ENCODE measurements at regions not wholly inside any gene's neighbourhood (a gene's known extent, or its start where the extent isn't known, plus 50 kb on each side); places are given as distances from the start of the nearest gene placed in this dataset.

- peak; percentile 77 for DNase-seq (ENCODE audit: low spot score)
- CTCF ChIA-PET, result no interaction called here
- peak overlapping the region; percentile 72 for H3K27ac ChIP-seq
- POLR2A ChIA-PET (ENCODE audit: low non-redundant PET), result no interaction called here
- no peak for TF ChIP-seq CTCF (conservative IDR thresholded peaks at IDR 0.05; ENCODE audit: low read depth)
These were observed 102.8 kb upstream of the SGK1 start for GRCh38 chr6:134420614-134421181.

- CTCF ChIA-PET, result interaction anchor here (0.7 kb wide), 1 partner anchor 236 kb away, joined by 4 read pairs; no protein-coding TSS in a partner anchor
- no peak for DNase-seq (ENCODE audit: low spot score)
- H3K27ac ChIP-seq, result peak overlapping the region; percentile 72
- TF ChIP-seq CTCF (conservative IDR thresholded peaks at IDR 0.05; ENCODE audit: low read depth), result no peak
- POLR2A ChIA-PET (ENCODE audit: low non-redundant PET), result interaction anchor here (0.5 kb wide), 1 partner anchor 48 kb away, joined by 3 read pairs; no protein-coding TSS in a partner anchor
These were observed 101.8 kb upstream of the SGK1 start for GRCh38 chr6:134419716-134420115.

- ChIA-PET CTCF (interaction anchor here (0.6 kb wide), 1 partner anchor 45 kb away, joined by 3 read pairs; no protein-coding TSS in a partner anchor), POLR2A (ENCODE audit: low non-redundant PET) (no interaction called here)
These were observed 98.7 kb upstream of the SGK1 start for GRCh38 chr6:134416418-134417154.

GRCh38 chr6:134415656-134416055 is 97.7 kb upstream of the SGK1 start:
- TF ChIP-seq CTCF (conservative IDR thresholded peaks at IDR 0.05; ENCODE audit: low read depth), result no peak

More at GRCh38 chr6:134416418-134417154, 98.7 kb upstream of the SGK1 start:
- TF ChIP-seq CTCF (conservative IDR thresholded peaks at IDR 0.05; ENCODE audit: low read depth), result no peak
- no peak for DNase-seq (ENCODE audit: low spot score)
- no peak overlapping the region for H3K27ac ChIP-seq

GRCh38 chr6:134415194-134415593 is 97.3 kb upstream of the SGK1 start:
- H3K27ac ChIP-seq, result no peak overlapping the region
- ChIA-PET POLR2A (ENCODE audit: low non-redundant PET) (no interaction called here), CTCF (no interaction called here)
- TF ChIP-seq CTCF (conservative IDR thresholded peaks at IDR 0.05; ENCODE audit: low read depth), result no peak
- no peak for DNase-seq (ENCODE audit: low spot score)

More at GRCh38 chr6:134415656-134416055, 97.7 kb upstream of the SGK1 start:
- no peak for DNase-seq (ENCODE audit: low spot score)
- CTCF ChIA-PET, result no interaction called here
- H3K27ac ChIP-seq, result no peak overlapping the region
- POLR2A ChIA-PET (ENCODE audit: low non-redundant PET), result no interaction called here

GRCh38 chr6:134414793-134415192 is 96.9 kb upstream of the SGK1 start:
- ChIA-PET CTCF (no interaction called here), POLR2A (ENCODE audit: low non-redundant PET) (interaction anchor here (0.7 kb wide), 1 partner anchor 70 kb away, joined by 6 read pairs; no protein-coding TSS in a partner anchor)
- no peak overlapping the region for H3K27ac ChIP-seq

More at GRCh38 chr6:134414793-134415192, 96.9 kb upstream of the SGK1 start:
- no peak for TF ChIP-seq CTCF (conservative IDR thresholded peaks at IDR 0.05; ENCODE audit: low read depth)
- DNase-seq (ENCODE audit: low spot score), result no peak
